ENCODE measurements at regions not wholly inside any gene's neighbourhood (a gene's known extent, or its start where the extent isn't known, plus 50 kb on each side); places are given as distances from the start of the nearest gene placed in this dataset.

DNA sequence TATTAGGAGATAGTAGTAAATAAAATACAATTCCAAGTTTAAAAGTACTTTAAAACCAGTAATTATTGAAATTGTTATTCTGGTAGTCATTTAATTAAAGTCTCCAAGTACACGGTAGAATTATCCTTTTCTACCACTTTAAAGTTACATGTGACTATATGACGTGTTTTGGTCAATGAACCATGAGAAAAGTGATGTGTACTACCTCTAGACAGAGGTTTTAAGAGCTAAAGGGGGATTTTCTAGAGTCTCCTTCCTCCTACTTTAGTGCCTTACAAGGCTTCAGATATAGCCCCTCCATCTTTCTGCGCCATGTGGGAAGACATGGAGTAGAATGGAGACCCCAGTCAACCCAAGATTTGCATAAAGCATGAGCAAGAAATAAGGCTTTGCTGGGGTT lies 2296.6 kb upstream of the AGA start:
- TF ChIP-seq CTCF (IDR thresholded peaks at IDR 0.05) (no peak), POLR2A (IDR thresholded peaks at IDR 0.05) (no peak)

Data from heart left ventricle (tissue), 13 donors.